Activated gamma-delta T cell (primary cell): ENCODE measurements at regions not wholly inside any gene's neighbourhood (a gene's known extent, or its start where the extent isn't known, plus 50 kb on each side); places are given as distances from the start of the nearest gene placed in this dataset.
"Not testable (repeated sequence)": the region's sequence is repeated elsewhere in the genome, so short reads cannot be mapped to it uniquely, and the experiment has no call there.

ENCODE experiments used
- DNase-seq: peaks from one replicate; lab custom pipeline; 2025; lab: John Stamatoyannopoulos, UW

- DNase-seq, result no peak
Observed at GRCh38 chr7:67301667-67302066, 305.0 kb downstream of the TYW1 start.

- DNase-seq, result peak; percentile 84
Observed at GRCh38 chr7:67302113-67303039, 305.7 kb downstream of the TYW1 start.

- not testable (repeated sequence) for DNase-seq
Observed at GRCh38 chr7:67304846-67305245, 308.2 kb downstream of the TYW1 start.

- no peak for DNase-seq
Observed at GRCh38 chr7:67306331-67306730, 309.7 kb downstream of the TYW1 start.

- DNase-seq, result no peak
Observed at GRCh38 chr7:67309764-67310549, 313.3 kb downstream of the TYW1 start.

- no peak for DNase-seq
Observed at GRCh38 chr7:67311901-67312300, 315.3 kb downstream of the TYW1 start.

GRCh38 chr7:67313213-67313612 lies 316.6 kb downstream of the TYW1 start:
- no peak for DNase-seq

GRCh38 chr7:67316902-67317301 lies 320.3 kb downstream of the TYW1 start:
- not testable (repeated sequence) for DNase-seq

- not testable (repeated sequence) for DNase-seq
Observed at GRCh38 chr7:67328257-67328656, 331.6 kb downstream of the TYW1 start.

- not testable (repeated sequence) for DNase-seq
Observed at GRCh38 chr7:67335165-67335564, 338.5 kb downstream of the TYW1 start.

GRCh38 chr7:67335663-67336062 lies 339.0 kb downstream of the TYW1 start:
- DNase-seq, result not testable (repeated sequence)

GRCh38 chr7:67338545-67338944 lies 341.9 kb downstream of the TYW1 start:
- not testable (repeated sequence) for DNase-seq

- no peak for DNase-seq
Observed at GRCh38 chr7:67341153-67341768, 344.6 kb downstream of the TYW1 start.

- DNase-seq, result no peak
Observed at GRCh38 chr7:67343114-67343513, 346.5 kb downstream of the TYW1 start.

GRCh38 chr7:67343572-67343971 lies 346.9 kb downstream of the TYW1 start:
- no peak for DNase-seq

- DNase-seq, result no peak
Observed at GRCh38 chr7:67344481-67345193, 348.0 kb downstream of the TYW1 start.

GRCh38 chr7:67346126-67346525 lies 349.5 kb downstream of the TYW1 start:
- DNase-seq, result no peak

- DNase-seq, result no peak
Observed at GRCh38 chr7:67346876-67347275, 350.2 kb downstream of the TYW1 start.

GRCh38 chr7:67348171-67348570 lies 351.5 kb downstream of the TYW1 start:
- DNase-seq, result no peak

- not testable (repeated sequence) for DNase-seq
Observed at GRCh38 chr7:67357653-67358052, 361.0 kb downstream of the TYW1 start.

- not testable (repeated sequence) for DNase-seq
Observed at GRCh38 chr7:67358316-67358715, 361.7 kb downstream of the TYW1 start.

GRCh38 chr7:67358738-67359137 lies 362.1 kb downstream of the TYW1 start:
- DNase-seq, result not testable (repeated sequence)
